ENCODE measurements at regions not wholly inside any gene's neighbourhood (a gene's known extent, or its start where the extent isn't known, plus 50 kb on each side); places are given as distances from the start of the nearest gene placed in this dataset.

GRCh38 chr1:18580691-18581419 lies 49.8 kb upstream of the PAX7 start:
- DNase-seq (ENCODE audit: low spot score), result no peak
- TF ChIP-seq, protein P1, sequence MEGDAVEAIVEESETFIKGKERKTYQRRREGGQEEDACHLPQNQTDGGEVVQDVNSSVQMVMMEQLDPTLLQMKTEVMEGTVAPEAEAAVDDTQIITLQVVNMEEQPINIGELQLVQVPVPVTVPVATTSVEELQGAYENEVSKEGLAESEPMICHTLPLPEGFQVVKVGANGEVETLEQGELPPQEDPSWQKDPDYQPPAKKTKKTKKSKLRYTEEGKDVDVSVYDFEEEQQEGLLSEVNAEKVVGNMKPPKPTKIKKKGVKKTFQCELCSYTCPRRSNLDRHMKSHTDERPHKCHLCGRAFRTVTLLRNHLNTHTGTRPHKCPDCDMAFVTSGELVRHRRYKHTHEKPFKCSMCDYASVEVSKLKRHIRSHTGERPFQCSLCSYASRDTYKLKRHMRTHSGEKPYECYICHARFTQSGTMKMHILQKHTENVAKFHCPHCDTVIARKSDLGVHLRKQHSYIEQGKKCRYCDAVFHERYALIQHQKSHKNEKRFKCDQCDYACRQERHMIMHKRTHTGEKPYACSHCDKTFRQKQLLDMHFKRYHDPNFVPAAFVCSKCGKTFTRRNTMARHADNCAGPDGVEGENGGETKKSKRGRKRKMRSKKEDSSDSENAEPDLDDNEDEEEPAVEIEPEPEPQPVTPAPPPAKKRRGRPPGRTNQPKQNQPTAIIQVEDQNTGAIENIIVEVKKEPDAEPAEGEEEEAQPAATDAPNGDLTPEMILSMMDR (IDR thresholded peaks at IDR 0.05; ENCODE audit: extremely low read depth, missing control alignments), result no peak
